HEK293T (cell line): ENCODE measurements at regions not wholly inside any gene's neighbourhood (a gene's known extent, or its start where the extent isn't known, plus 50 kb on each side); places are given as distances from the start of the nearest gene placed in this dataset.

ENCODE experiments used
- ELF4 ChIP-seq: fragments of 450-650 bp; IDR thresholded peaks from 2 replicates; pipeline ENCODE4 v1.6.1; 2017; ENCODE audit warnings: antibody characterized with exemption
- NFRKB ChIP-seq: fragments of 450-650 bp; IDR thresholded peaks from 2 replicates; pipeline ENCODE4 v1.6.1; 2016; ENCODE audit warnings: mild to moderate bottlenecking, moderate library complexity
- TARDBP ChIP-seq: fragments of 450-650 bp; IDR thresholded peaks from 2 replicates; pipeline ENCODE4 v1.6.1; 2016

DNA sequence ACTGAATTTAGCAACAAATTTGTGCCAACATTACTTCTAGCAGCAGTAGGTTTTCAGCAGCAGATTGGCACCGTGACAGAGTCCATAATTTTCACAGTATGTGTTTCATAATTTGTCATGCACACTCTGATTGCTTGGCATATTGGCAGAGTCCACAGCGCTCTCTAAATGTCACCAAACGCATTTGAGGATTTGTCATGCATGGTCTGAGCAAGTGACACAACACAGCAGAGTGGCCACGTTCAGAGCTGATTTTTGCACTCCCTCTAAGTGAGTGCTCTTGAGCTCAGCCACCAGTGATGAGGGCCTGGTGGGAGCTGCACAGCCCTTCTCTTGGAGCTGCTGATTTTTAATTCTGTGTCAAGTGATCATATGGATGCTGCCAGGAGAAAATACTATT is 1270.8 kb downstream of the ROBO1 start:
- no peak for TF ChIP-seq ELF4
- no peak for TF ChIP-seq NFRKB
- TF ChIP-seq TARDBP = no peak
